Esophagus (tissue), 2 donors: ENCODE measurements at regions not wholly inside any gene's neighbourhood (a gene's known extent, or its start where the extent isn't known, plus 50 kb on each side); places are given as distances from the start of the nearest gene placed in this dataset.

Experiments
- H3K27ac ChIP-seq, 2 donors: one replicate each; pipeline ENCODE4 v1.5.1; 2013; ENCODE audit warnings: low read depth in 2 of 2, mild to moderate bottlenecking in 2 of 2, inconsistent platforms in 1 of 2, low read length in 1 of 2, moderate library complexity in 1 of 2
- H3K27me3 ChIP-seq, 2 donors: one replicate each; pipeline ENCODE4 v1.6.1; 2013; ENCODE audit warnings: low read length in 2 of 2, control low read depth in 1 of 2, mild to moderate bottlenecking in 1 of 2; ENCODE audit not compliant: insufficient read depth in 2 of 2, control insufficient read depth in 1 of 2
- H3K36me3 ChIP-seq, 2 donors: one replicate each; pipeline ENCODE4 v1.6.1; 2013; ENCODE audit warnings: low read length in 1 of 2; ENCODE audit not compliant: control insufficient read depth in 2 of 2, insufficient read depth in 2 of 2
- H3K4me1 ChIP-seq, 2 donors: one replicate each; pipeline ENCODE4 v1.6.1; 2013; ENCODE audit warnings: low read length in 1 of 2; ENCODE audit not compliant: control insufficient read depth in 2 of 2, insufficient read depth in 2 of 2
- H3K4me3 ChIP-seq, 2 donors: one replicate each; pipeline ENCODE4 v1.5.1; 2013; ENCODE audit warnings: low read length in 2 of 2, mild to moderate bottlenecking in 2 of 2, low read depth in 1 of 2, moderate library complexity in 1 of 2
- H3K9me3 ChIP-seq, 2 donors: one replicate each; pipeline ENCODE4 v1.6.1; 2013; ENCODE audit warnings: mild to moderate bottlenecking in 2 of 2, low read depth in 1 of 2, low read length in 1 of 2, moderate library complexity in 1 of 2; ENCODE audit not compliant: control insufficient read depth in 2 of 2, insufficient read depth in 1 of 2
- WGBS, 2 donors: extraction: QIAGEN DNeasy Blood & Tissue Kit; methylation state at CpG; one replicate each; pipeline ENCODE4 v1.1.7; 2013; 5-methylcytosine and 5-hydroxymethylcytosine counted together
- donor health status: healthy with polysubstance abuse.
- donor health status: Bipolar disorder and iron deficiency.

- no peak overlapping the region for H3K27ac ChIP-seq
- WGBS, 2 donors: 75 to 76% methylated on average over 6 of the region's 6 CpGs
- no peak overlapping the region for H3K4me3 ChIP-seq
- no peaks in the 10 kb centered on the region for H3K27me3 ChIP-seq
- H3K4me1 ChIP-seq: peaks cover 2 to 14% of the 10 kb centered on the region in 2 donors
- H3K9me3 ChIP-seq: no peaks in the 10 kb centered on the region
- no peaks in the 10 kb centered on the region for H3K36me3 ChIP-seq
Measured at GRCh38 chr11:10385696-10386095, 69.4 kb upstream of the AMPD3 start.

DNA sequence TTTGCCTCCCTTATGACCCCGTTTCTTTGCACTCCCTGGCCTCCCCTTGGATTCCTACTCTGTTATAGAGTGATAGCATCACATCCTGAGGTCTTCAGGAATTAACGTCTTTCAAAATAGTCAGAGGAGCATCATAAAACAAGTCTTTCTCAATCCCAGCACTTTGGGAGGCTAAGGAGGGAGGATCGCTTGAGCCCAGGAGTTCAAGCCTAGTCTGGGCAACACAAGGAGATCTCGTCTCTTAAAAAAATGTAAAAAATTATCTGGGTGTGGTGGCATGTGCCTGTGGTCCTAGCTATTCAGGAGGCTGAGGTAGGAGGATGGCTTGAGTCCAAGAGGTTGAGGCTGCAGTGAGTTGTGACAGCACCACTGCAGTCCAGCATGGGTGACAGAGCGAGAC is 68.7 kb upstream of the AMPD3 start:
- Histone ChIP-seq H3K27ac (no peak overlapping the region), H3K27me3 (no peaks in the 10 kb centered on the region), H3K9me3 (no peaks in the 10 kb centered on the region), H3K4me1 (peaks cover 2 to 14% of the 10 kb centered on the region in 2 donors), H3K4me3 (no peak overlapping the region), H3K36me3 (no peaks in the 10 kb centered on the region)
- 51 to 59% methylated on average over 5 of the region's 5 CpGs for WGBS, 2 donors

DNA sequence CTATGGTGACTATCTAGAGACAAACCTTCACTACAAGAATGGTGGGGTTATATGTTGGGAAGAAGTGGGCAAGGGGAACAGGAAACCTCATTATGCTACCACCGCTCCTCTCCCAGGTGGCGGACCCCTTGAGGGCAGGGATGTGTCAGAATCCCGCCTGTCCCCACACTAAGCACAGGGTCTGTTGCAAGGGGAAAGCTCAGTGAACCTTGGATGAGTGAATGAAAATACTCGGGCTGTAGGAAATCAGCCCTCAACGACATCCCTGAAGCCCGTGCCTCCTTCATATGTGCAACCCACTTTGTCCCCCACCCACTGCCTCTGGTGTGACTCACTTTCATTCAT is 68.2 kb upstream of the AMPD3 start:
- H3K27me3 ChIP-seq: no peaks in the 10 kb centered on the region
- no peak overlapping the region for H3K4me3 ChIP-seq
- H3K27ac ChIP-seq: peak overlapping the region; percentile 43 to 62
- no peaks in the 10 kb centered on the region for H3K36me3 ChIP-seq
- 70 to 74% methylated on average over 6 of the region's 6 CpGs for WGBS, 2 donors
- no peaks in the 10 kb centered on the region for H3K9me3 ChIP-seq
- peaks cover 2 to 14% of the 10 kb centered on the region in 2 donors for H3K4me1 ChIP-seq

GRCh38 chr11:10387206-10388083 is 67.6 kb upstream of the AMPD3 start:
- Histone ChIP-seq H3K36me3 (no peaks in the 10 kb centered on the region), H3K4me3 (no peak overlapping the region), H3K27me3 (no peaks in the 10 kb centered on the region), H3K4me1 (peaks cover 2 to 14% of the 10 kb centered on the region in 2 donors), H3K27ac (peak overlapping the region; percentile 43 to 63), H3K9me3 (no peaks in the 10 kb centered on the region)
- 43 to 47% methylated on average over 17 of the region's 17 CpGs for WGBS, 2 donors

DNA sequence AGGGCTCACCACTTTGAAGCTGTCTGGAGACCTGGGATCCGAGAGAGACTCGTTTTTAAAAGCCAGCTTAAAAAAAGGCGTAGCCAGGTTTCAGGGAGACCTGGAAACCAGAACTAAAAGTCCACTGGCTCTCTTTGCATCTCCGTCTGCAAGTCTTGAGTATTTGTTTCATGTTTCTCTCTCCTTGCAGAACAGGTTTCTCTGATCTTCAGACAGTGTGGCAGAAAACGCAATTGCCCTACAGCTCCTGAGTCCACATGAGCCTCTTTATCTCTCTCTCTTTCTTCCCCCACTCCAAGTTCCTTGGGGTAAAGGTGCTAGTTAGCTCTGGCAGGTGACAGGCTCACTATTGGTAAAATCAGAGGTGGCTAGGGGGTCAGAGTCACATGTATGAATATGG is 67.0 kb upstream of the AMPD3 start:
- no peaks in the 10 kb centered on the region for H3K36me3 ChIP-seq
- no peak overlapping the region for H3K4me3 ChIP-seq
- no peaks in the 10 kb centered on the region for H3K9me3 ChIP-seq
- no peaks in the 10 kb centered on the region for H3K27me3 ChIP-seq
- WGBS, 2 donors: 32 to 35% methylated on average over 5 of the region's 5 CpGs
- H3K27ac ChIP-seq: peak overlapping the region; percentile 9 to 63
- peaks cover 2 to 14% of the 10 kb centered on the region in 2 donors for H3K4me1 ChIP-seq

GRCh38 chr11:10388574-10388973 is 66.5 kb upstream of the AMPD3 start:
- Histone ChIP-seq H3K9me3 (no peaks in the 10 kb centered on the region), H3K4me1 (peaks cover 2 to 14% of the 10 kb centered on the region in 2 donors), H3K4me3 (no peak overlapping the region), H3K27ac (peak overlapping the region; percentile 6 to 9), H3K36me3 (no peaks in the 10 kb centered on the region), H3K27me3 (no peaks in the 10 kb centered on the region)
- WGBS, 2 donors: 28 to 39% methylated on average over 5 of the region's 5 CpGs

- no peak overlapping the region for H3K27ac ChIP-seq
- no peaks in the 10 kb centered on the region for H3K36me3 ChIP-seq
- H3K9me3 ChIP-seq: no peaks in the 10 kb centered on the region
- H3K4me3 ChIP-seq: no peak overlapping the region
- no peaks in the 10 kb centered on the region for H3K27me3 ChIP-seq
- peaks cover 2 to 14% of the 10 kb centered on the region in 2 donors for H3K4me1 ChIP-seq
Measured at GRCh38 chr11:10390375-10390774, 64.7 kb upstream of the AMPD3 start.

DNA sequence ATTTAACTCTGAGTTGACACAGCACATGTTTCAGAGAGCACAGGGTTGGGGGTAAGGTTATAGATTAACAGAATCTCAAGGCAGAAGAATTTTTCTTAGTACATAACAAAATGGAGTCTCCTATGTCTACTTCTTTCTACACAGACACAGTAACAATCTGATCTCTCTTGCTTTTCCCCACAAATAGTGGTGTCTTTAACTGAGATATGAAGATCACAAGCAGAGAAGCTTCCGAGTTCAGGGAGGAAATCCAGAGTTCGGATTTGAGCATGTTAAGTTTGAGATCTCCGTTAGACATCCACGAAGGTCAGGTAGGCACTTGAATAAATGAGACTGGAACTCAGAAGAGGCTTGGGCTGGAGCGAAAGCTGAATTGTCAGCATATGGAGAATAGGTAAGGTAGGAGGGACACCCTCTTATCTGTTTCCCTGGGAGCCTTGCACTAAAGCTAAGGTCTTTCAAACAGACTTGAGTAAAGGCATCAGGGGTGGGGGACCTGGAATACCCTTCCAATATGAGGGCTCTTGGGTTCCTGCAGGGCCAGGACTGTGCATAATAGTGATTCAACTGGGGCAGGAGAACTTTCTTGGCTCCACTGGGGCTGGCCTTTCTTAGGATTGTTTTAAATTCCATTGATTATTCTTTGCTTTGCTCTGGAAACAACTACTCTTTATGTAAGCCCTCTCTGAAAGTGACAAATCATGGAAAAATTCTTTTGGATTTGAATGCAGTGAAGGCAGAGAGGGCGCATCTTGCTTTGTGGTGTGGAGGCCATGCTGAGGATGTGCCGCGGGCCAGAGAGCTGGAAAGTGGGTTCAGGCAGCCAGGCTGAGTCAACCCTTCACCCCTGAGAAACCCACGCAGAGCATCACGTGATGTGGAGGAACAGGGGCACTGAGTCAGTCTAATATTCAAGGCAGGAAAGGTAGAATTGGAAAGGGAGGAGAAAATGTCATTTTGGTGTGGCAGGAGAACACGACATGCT is 62.7 kb upstream of the AMPD3 start:
- Histone ChIP-seq H3K9me3 (no peaks in the 10 kb centered on the region), H3K27ac (no peak overlapping the region), H3K27me3 (no peaks in the 10 kb centered on the region), H3K4me3 (no peak overlapping the region), H3K36me3 (no peaks in the 10 kb centered on the region), H3K4me1 (peaks cover 2 to 13% of the 10 kb centered on the region in 2 donors)
- 75 to 82% methylated on average over 11 of the region's 11 CpGs for whole genome bisulfite sequencing, 2 donors

DNA sequence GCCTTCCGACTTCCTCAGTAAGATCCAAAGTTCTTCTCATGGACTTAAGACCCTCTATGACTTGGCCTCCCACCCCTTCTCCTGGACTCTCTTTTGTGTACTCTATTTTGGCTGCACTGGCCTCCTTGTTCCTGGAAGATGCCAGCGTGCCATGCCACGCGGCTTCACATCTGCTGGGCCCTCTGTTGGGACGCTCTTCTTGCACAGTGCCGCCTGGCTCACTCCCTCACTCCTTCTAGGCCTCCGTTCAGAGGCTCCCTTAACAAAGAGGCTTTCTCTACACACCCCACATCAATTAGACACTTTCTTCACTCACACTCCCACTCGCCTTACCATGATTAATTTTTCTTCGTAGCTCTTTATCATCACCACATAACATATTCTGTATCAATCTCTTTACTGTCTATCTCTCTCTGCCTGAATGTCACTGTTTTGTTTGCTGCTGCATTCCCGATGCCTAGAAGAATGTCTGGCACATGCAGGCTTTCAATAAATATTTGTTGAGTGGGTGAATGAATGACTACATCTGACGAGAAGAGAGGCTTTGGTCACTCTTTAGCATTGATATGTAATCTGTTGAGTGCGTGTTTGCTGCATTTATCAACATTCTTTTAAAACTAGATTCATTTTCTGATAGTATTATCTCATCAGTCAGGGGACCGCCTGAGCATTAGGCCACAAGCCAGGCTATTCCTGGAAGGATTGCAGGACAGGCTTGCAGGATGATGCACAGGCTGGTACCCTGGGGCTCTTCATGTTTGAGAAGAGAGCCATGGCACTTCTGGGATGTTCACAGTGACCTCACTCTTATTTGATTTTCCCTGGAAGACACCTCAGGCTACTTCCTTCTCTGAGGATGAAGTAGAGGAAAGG is 60.6 kb upstream of the AMPD3 start:
- Histone ChIP-seq H3K36me3 (no peaks in the 10 kb centered on the region), H3K9me3 (no peaks in the 10 kb centered on the region), H3K4me1 (peaks cover 2 to 4% of the 10 kb centered on the region in 2 donors), H3K27me3 (no peaks in the 10 kb centered on the region), H3K27ac (no peak overlapping the region), H3K4me3 (no peak overlapping the region)
- 72 to 73% methylated on average over 13 of the region's 13 CpGs for WGBS, 2 donors
